ENCODE measurements at regions not wholly inside any gene's neighbourhood (a gene's known extent, or its start where the extent isn't known, plus 50 kb on each side); places are given as distances from the start of the nearest gene placed in this dataset.

GRCh38 chr5:96509316-96509715 is 76.3 kb upstream of the PCSK1 start:
- TF ChIP-seq CTCF (IDR thresholded peaks at IDR 0.05; ENCODE audit: poor library complexity) = no peak
- no peak for TF ChIP-seq EZH2 (IDR thresholded peaks at IDR 0.05; ENCODE audit: borderline replicate concordance)
- TF ChIP-seq EZH2phosphoT487 (IDR thresholded peaks at IDR 0.05; ENCODE audit: low read depth, severe bottlenecking, unreplicated experiment) = no peak
